HG03520 (cell line): ENCODE measurements at regions not wholly inside any gene's neighbourhood (a gene's known extent, or its start where the extent isn't known, plus 50 kb on each side); places are given as distances from the start of the nearest gene placed in this dataset.

Source experiments
- ATAC-seq: cut with Tn5 transposase; IDR thresholded peaks from one replicate; pipeline ENCODE4 v1.9.1; 2021; ENCODE audit warnings: mild to moderate bottlenecking, moderate library complexity; ENCODE audit not compliant: unreplicated experiment

- ATAC-seq: peak; percentile 51
Observed at GRCh38 chr4:14726877-14727361, 275.4 kb upstream of the CPEB2 start.

GRCh38 chr4:14729282-14730000, 272.8 kb upstream of the CPEB2 start:
- ATAC-seq: no peak

DNA sequence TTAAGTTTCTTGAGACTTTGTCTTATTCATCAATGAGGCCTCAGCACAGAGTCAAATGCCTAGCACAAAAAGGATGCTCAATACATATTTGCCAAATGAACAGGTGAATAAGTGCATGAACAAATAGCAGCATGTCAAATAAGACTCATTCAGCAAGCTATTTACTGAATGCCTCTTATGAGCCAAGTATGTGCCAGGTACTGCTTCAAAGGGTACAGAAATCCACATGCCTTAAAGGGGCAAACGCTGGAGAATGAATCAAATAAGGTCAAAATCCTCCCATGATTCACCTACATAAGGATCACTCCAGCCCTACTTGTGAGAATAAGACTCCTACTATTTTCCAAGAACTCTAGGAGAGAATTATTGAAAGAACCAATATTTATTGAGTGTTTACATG, 260.2 kb upstream of the CPEB2 start:
- ATAC-seq: no peak

DNA sequence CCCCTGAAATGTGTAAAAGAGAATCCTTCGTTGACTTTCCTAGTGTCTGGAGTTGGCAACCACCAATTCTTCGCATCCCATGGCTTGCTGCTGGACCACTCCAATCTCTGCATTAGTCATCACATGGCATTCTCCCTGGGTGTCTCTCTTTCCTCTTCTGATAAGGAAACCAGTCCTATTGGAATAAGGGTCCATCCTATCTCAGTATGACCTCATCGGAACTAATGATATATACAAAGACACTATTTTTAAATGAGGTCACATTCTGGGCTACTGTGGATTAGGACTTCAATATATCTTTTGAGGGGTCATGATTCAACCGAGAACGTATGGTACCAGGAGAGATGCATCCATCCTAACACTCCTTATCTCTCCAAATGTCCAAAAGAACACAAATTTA, 259.1 kb upstream of the CPEB2 start:
- ATAC-seq: no peak

DNA sequence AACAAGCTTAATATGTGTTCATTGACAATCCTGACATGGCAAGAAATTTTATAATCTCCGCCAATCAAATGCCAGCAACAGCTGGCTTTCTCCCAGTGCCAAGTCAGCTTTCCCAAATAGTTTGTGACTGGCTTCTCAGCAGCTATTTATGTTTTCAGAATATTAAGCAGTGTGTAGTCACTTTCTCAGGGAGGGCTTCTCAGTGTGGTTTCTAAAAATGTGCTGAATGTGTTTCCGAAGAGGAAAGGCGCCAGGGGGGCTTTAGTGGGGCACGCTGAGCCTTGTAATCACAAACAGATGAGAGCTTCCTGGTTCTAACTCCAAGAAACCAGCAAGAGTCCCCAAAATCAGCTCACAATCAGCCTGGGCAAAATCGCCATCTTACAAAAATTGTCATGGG, 258.7 kb upstream of the CPEB2 start:
- no peak for ATAC-seq

GRCh38 chr4:14744346-14744745, 257.9 kb upstream of the CPEB2 start:
- no peak for ATAC-seq

DNA sequence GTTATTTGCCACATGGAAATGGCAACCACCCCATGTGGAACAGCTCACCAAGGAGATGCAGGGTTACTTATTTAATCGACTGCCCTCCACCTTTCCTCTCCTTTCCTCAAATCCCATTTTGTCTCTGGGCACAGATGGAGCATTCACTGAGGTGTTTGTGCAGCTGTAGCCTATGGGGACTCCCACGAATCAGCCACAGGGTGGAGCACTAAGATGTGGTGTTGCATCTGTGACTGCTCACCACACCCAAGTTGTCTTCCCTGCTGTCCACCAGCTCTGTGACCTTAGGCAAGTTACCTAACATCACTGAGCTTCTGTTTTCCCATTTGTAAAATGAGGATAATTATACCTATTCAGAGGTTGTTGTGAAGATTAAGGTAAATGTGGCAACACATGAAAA, 252.4 kb upstream of the CPEB2 start:
- peak; percentile 58 for ATAC-seq

DNA sequence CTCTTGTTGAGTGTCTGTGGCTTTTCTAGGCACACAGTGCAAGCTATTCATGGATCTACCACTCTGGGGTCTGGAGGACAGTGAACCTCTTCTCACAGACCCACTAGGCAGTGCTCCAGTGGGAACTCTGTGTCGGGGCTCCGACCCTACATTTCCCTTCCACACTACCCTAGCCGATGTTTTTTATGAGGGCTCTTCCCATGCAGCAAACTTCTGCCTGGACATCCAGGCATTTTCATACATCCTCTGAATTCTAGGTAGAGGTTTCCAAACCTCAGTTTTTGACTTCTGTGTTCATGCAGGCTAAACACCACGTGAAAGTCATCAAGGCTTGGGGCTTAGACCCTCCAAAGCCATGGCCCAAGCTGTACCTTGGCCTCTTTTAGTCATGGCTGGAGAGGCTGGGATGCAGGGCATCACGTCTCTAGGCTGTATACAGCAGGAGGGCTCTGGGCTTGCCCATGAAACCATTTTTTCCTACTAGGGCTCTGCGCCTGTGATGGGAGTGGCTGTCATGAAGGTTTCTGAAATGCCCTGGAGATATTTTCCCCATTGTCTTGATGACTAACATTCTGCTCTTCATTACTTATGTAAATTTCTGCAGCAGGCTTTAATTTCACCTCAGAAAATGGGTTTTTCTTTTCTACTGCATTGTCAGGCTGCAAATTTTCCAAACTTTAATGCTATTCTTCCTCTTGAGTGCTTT, 249.8 kb upstream of the CPEB2 start:
- ATAC-seq: no peak

DNA sequence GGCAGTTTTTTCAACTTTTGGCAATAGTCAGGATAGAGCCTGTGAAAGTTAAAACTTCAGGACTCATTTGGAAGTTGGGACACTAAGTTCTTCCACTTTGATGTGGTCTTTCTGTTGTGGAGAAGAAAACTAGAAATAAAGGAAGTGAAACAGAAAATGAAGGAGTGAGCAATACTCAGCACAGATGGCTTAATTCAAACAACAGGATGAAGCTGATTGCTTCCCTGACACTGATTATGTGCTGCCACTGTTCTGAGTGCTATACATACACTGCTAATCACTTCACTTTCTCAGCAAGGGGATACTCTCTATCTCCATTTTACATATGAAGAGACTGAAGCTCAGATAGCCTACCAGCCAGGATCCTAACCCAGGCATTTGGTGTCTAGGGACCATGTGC, 235.1 kb upstream of the CPEB2 start:
- no peak for ATAC-seq

DNA sequence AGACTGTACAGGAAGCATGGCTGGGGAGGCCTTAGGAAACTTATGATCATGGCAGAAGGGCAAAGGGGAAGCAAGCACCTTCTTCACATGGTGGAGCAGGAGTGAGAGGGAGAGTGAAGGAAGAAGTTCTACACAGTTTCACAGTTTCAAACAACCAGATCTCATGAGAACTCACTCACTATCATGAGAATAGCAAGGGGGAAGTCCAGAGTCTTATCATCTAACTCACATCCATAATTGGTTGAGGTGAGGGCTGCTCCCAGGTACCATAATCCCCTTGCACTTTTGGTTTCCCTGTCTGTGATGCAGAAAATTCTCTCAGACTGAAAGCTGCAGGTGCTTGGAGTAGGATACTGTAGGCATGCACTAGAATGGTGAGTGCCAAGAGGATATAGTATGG, 233.8 kb upstream of the CPEB2 start:
- no peak for ATAC-seq

GRCh38 chr4:14769993-14770392, 232.3 kb upstream of the CPEB2 start:
- no peak for ATAC-seq

DNA sequence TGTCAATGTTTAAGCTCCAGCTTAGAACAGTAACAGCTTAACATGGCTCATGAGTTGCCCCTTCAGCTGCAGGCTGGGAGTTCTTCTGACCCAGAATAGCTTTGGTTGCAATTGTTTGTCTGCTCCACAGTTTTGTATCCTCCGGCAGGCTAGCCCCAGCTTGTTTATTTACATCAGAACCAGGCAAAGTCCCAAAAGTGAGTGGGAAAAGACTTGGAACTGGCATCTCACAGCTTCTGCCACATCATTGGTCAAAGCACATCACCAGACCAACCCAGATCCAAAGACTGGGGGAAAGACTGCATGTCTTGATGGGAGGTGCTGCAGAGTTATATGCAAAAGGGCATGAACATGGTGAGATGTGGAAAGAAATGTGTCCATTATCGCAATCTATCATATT, 231.2 kb upstream of the CPEB2 start:
- ATAC-seq: no peak

DNA sequence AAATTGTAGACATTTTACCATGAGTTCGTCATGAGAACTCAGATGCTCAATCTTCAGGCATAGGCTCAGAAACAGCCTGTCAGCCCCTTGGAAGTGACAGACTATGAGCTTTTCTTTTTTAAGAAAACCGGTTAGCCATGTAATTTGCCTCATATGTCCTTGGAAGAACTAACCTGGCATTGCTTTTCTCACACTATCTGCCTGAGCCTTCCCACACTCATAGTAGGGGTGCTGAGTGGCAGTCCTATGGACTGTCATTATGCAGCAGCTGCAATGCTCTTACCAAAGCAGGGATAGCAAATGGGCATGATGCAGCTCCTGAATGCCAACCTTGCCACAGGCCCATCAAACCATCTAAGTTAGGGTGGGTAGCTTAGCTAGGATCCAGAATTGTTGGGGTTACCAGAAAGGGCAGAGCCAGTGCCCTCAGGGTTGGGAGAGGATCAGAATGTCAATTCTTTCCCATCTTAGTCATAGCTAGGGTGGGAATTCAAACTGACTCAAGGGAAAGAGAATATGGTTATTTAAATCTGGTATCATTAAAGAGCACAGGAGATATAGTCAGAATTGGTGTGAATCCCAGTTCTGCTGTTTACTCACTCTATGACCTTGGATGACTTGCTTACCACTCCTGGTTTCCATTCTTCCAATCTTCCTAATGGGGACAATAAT, 230.6 kb upstream of the CPEB2 start:
- ATAC-seq: no peak

- no peak for ATAC-seq
Observed at GRCh38 chr4:14772388-14772787, 229.9 kb upstream of the CPEB2 start.

GRCh38 chr4:14783011-14783877, 219.0 kb upstream of the CPEB2 start:
- peak; percentile 97 for ATAC-seq

DNA sequence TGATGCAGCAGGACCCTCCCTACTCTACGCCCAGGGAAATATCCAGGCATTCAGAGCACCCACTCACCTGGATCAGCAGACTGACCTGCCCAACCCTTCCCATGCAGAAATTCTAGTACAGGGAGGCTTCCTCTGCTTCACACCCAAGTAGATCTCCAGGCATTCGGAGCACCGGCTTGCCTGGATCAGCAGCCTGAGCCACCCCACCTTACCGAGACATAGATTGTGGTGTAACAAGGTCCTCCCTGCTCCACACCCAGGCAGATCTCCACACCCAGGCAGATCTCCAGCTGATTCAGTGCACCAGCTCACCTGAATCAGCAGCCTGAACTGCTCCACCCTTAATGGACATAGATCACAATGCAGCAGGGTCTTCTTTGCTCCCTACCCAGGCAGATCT, 215.1 kb upstream of the CPEB2 start:
- no peak for ATAC-seq

DNA sequence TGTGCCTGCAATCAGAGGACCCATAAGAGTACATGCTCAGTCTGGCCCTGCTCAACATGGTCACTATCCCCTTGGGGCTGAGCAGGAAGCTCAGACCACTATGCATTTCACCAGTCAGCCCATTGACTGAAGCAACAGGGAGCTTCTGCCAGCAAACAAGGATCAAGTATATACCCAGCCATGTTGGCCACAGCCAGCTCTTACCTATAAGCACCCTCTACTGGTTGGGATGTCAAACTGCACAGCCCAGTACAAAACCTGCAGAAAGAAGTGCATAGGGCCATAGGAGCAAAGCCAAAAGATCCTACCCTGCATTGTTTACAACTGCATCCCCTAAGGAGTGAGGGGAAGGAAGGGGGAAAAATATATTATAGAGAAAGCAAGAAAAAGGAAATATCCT, 214.4 kb upstream of the CPEB2 start:
- no peak for ATAC-seq

DNA sequence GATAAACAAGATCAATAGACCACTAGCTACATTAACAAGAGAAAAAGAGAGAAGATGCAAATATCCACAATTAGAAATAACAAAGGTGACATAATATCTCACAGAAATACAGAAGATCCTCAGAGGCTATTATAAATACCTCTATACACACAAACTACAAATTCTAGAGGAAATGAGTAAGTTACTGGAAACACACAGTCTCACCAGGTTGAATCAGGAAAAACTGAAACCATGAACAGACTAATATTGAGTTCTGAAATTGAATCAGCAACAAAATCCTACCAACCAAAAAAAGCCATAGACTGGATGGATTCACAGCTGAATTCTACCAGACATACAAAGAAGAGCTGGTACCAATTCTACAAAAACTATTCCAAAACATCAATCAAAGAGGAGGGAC, 211.8 kb upstream of the CPEB2 start:
- no peak for ATAC-seq

- no peak for ATAC-seq
Observed at GRCh38 chr4:14792702-14793227, 209.5 kb upstream of the CPEB2 start.

GRCh38 chr4:14800977-14801376, 201.3 kb upstream of the CPEB2 start:
- no peak for ATAC-seq

- no peak for ATAC-seq
Observed at GRCh38 chr4:14802596-14802995, 199.7 kb upstream of the CPEB2 start.
